GM18867 (cell line): ENCODE measurements at regions not wholly inside any gene's neighbourhood (a gene's known extent, or its start where the extent isn't known, plus 50 kb on each side); places are given as distances from the start of the nearest gene placed in this dataset.

ENCODE experiments used
- ATAC-seq: cut with Tn5 transposase; IDR thresholded peaks from one replicate; pipeline ENCODE4 v1.9.1; 2021; ENCODE audit warnings: mild to moderate bottlenecking, moderate library complexity; ENCODE audit not compliant: unreplicated experiment

DNA sequence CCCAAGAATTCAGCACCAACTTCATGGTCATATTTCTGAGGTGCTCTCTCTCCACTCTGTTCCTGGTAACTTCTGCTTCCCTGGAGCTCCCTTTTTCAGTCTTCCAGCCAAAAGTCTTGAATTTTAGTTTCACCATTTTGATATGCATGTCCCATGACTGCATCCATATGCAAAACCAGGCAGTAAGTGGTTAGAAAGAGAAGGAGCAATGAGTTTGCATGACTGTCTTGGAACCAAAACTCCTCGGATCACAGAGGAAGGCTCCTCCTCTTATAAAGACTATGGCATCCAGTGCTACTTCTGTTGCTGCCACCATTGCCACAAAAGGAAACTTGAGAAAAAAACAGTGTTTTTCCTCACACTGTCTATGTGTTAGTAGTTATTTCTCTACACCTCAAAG is 269.1 kb upstream of the GLI3 start:
- no peak for ATAC-seq

DNA sequence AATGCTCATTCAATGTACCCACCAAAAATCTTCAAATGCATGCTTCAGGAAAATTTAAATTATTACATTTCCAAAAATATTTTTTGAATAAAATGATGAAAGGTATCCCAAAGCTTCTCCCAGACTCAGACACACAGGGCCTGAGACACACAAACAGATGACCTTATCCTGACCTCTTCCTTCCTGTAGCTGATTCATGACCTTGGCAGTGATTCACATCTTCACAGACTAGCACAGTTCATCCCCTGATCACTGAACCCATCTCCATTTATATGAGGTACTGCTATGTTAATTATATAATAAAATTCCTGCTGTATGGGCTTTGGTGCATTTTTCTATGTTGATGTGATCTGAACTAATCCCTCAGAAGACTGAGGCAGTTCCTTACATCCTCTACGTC is 265.0 kb upstream of the GLI3 start:
- ATAC-seq: no peak

- no peak for ATAC-seq
Observed at GRCh38 chr7:42495256-42495655, 258.2 kb upstream of the GLI3 start.

DNA sequence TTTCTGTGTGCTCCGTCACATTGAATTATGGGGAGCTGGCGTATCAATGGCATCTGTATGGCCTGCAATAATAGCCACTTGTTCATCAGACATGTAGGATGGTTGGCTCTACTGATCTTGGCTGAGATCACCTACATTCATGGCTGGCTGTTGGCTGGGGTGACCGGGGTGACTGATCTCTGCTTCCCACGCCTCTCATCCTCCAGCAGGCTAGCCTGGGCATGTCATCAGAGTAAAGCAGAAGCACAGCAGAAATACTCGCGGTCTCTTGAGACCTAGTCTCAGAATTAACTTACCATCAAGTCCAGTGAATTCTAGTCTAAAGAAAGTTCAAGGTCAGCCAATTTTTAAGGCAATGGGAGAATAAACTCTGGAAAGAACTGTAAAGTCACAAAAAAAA is 257.7 kb upstream of the GLI3 start:
- ATAC-seq: no peak

DNA sequence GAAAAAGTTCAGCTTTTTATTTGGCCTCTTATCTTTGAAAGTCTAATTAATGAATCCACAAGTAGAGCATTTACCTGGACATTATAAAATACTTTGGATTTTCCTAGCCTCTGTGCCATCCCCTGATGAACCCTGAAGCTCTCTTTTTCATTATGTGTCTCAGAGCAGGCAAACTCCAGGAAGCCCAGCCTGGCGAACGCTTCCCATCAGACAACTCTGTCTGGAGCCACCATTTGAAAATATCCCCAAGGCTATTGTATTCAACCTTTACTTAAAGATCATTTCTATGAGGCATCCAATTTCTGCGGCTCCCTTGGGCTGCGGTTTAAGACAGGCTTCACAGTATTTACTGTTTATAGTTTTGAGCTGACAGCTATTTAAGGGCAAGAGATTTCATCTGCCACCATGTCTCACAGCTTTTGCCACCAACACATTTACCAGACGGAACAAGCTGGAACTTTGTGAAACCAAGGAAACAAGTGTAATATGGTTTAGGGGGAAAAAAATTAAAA is 257.2 kb upstream of the GLI3 start:
- no peak for ATAC-seq

DNA sequence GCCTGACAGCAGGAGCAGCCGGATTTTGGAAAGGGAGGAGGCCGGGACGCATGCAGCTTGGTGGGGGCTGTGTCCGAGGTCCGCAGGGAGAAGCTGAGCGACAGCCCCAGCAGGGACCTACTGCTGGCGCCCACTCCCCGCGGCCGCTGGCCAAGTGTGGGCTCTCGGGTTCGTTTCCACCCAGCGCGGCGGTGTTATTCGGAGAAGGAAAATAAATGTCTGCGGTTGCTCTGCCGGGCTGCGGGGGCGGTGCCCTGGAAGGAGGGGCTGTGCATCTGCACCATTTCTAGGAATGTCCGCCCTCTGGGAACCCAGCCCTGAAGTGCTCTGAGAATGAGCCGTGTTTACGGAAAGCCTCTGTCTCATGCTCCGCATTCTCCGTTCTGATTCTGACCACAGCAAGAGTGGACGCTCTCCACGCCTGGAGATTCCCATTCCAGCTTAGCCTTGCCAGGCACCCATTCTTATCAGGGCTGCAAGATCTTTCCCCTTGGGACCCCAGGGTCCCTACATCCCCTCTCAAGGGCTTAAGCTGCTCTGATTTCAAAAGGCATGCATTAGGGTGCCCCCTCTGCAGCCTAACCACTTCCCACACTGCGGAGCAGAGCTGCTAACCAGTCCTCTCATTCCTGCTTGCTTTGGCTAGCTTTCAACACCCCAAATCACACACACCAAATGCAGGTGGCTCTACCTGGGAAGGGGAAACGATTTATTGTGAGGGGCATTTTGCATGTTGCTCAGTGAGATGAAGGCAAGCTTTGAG is 256.6 kb upstream of the GLI3 start:
- ATAC-seq: no peak

DNA sequence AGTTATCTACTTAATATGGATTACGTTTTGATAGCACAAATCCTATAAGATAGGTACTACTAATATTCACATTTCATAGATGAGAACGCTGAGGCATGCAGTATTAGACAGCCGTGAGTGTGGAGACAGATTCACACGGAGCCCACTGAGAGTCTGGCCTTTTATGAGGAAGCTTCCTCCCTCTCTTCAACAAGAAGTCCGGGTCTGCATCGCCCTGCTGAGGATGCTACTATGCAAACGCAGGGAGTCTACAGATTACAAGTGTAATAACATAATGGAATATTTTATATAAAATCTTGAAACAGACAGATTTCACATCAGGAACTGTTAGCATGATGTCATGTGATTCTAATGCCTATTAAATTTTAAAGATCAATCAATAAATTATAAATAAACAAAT is 255.9 kb upstream of the GLI3 start:
- ATAC-seq: no peak

DNA sequence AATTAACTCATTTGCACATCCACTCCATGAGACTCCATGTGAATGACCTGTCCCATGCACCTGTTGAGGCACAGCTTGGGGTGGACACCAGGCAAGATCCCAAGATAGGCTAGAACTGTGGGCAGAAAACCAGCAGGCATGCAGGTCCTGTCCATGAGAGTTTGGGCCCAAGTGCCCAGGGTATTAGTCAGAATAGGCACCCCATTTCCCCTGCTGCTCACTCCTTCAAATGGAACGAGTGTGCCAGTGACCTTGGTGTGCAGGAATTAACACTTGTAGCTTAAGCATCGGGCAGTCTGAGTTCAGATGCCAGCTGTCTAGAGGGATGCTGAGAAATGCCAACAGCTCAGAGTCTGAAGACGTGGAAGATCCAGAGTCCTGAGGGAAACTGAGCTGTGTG is 254.1 kb upstream of the GLI3 start:
- no peak for ATAC-seq

- no peak for ATAC-seq
Observed at GRCh38 chr7:42489299-42489698, 252.3 kb upstream of the GLI3 start.

- ATAC-seq: no peak
Observed at GRCh38 chr7:42485301-42485766, 248.3 kb upstream of the GLI3 start.

GRCh38 chr7:42483886-42484285 is 246.9 kb upstream of the GLI3 start:
- ATAC-seq: no peak

DNA sequence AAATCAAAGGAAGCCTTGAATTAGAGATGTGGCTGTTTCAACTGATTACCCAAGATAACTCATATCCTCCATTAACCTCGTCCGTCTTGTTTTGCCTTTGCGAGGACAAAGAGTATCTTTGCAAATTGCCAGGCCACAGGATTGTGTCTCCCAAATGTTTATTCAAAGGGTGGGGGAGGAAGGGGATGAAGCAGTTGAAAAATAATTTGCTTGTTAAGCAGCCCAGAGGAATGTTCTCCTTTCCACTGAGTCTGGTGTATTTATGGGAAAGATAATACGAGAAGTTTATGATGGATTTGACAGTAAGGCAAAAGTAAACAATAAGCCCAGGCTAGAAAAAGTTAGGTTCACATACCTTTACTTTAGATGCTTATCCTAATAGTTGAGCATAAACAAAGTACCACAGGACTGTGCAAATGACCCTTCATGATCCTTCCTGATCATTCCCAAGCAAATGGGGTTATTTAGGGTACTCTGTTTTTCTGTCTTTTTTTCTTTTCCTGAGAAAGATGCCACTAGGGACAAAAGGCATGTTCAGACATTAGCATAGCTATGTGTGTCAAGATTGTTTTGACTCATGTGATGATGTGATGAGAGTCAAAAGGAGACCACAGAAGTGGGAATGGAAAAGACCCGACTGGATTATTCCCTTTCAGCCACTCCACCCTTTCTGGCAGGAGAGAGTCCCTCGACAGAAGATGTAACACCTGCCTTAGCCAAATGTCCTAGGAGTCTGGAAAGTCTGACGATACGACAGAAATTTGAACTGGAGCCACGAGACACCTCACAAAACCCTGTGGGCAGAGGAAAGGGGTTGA is 243.0 kb upstream of the GLI3 start:
- no peak for ATAC-seq

- no peak for ATAC-seq
Observed at GRCh38 chr7:42479452-42479815, 242.4 kb upstream of the GLI3 start.

DNA sequence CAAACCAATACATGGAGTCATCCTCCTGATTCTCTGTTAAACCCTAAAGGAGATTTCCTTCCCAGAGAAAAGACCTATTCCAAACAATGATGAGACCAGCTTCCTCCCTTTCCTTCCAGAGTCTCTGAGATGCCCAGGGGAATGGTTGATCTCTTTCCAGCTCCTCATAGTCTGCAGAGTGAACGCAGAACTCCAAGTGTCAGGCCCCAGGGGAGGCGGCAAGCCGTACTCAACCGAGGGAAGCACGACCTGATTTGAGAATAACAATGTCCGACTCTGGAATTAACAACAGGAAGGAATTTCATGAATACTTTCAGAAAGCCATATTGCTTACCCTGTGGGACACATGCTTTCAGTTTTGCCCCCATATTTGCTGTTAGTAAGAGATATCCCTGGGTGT is 241.7 kb upstream of the GLI3 start:
- no peak for ATAC-seq

- ATAC-seq: no peak
Observed at GRCh38 chr7:42476255-42476654, 239.2 kb upstream of the GLI3 start.

GRCh38 chr7:42475082-42475481 is 238.1 kb upstream of the GLI3 start:
- no peak for ATAC-seq

DNA sequence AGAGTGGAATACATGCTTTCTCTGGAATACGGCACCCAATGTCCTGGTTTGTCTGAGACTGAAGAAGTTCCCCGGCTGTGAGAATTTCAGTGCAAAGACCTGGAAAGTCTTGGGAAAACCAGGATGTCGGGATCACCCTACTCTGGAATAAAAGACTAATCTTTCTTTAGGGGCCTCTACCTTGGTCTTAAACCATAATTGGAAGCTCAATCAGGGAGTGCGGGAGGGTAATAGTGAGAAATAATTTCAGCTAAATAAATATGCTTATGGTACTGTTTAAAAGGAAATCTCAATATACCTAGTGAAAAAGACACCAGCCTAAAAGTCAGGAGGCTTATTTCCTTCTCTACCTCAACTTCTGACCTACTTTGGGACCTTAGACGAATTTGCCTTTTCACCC is 236.1 kb upstream of the GLI3 start:
- no peak for ATAC-seq

- ATAC-seq: peak; percentile 70
Observed at GRCh38 chr7:42471573-42472174, 234.7 kb upstream of the GLI3 start.

DNA sequence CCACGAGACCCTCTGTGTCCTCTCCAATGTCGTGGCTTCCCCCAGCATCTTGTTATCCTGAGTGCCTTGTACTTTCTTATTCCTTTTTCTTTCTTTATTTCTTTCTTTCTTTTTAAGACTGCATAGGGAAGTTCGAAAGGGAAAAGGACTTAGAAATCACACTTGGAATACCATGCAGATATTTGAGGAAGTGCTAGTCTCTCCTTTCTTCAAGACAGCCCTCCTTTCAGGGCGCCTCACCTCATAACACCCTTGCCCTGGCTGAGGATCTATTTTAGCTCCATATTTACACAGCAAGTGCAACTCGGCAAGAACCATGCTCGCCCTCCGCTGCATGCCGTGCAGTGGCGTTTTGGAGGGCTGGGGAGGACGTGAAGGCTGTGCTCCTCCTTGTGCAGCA is 232.3 kb upstream of the GLI3 start:
- no peak for ATAC-seq

GRCh38 chr7:42468471-42468870 is 231.5 kb upstream of the GLI3 start:
- ATAC-seq: no peak

- ATAC-seq: no peak
Observed at GRCh38 chr7:42461537-42461936, 224.5 kb upstream of the GLI3 start.

DNA sequence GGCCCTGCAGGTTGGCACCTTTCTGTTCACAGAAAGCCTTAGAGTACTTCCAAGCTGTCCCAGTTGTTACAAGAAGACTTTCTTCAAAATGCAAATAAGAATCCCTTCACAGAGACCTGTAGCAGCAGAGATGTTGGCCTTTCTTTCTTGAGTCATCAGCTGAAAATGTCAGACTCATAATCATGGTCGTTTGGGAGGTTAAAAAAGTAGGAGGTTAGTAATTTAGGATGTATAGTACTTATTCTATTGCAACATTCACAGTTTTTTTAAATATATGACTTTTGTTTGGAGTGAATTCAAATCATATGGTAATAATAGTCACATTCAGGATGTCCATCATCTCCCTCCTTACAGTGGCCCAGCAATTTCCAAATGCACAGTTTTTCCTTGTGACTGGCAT is 223.9 kb upstream of the GLI3 start:
- no peak for ATAC-seq
